ENCODE measurements at regions not wholly inside any gene's neighbourhood (a gene's known extent, or its start where the extent isn't known, plus 50 kb on each side); places are given as distances from the start of the nearest gene placed in this dataset.

GRCh38 chr6:105607636-105608621, 205.0 kb upstream of the PREP start:
- Histone ChIP-seq H3K9me3 (no peaks in the 10 kb centered on the region), H3K27ac (no peak overlapping the region), H3K4me1 (peaks cover 0 to 12% of the 10 kb centered on the region in 2 donors), H3K36me3 (no peaks in the 10 kb centered on the region), H3K27me3 (no peaks in the 10 kb centered on the region), H3K4me3 (replicated peaks in 1 of 3) (no peak overlapping the region)
- TF ChIP-seq POLR2A (IDR thresholded peaks at IDR 0.05) (no peak), CTCF (IDR thresholded peaks at IDR 0.05) (no peak)
- WGBS, 2 donors, result 95 to 97% methylated on average over 5 of the region's 5 CpGs
- intact Hi-C loops (cut with DNase I), result no loop called here
- DNase-seq, result no peak

GRCh38 chr6:105606831-105607463, 204.1 kb upstream of the PREP start:
- intact Hi-C loops (cut with DNase I), result no loop called here

GRCh38 chr6:105604587-105604884, 201.7 kb upstream of the PREP start:
- peaks cover 8 to 12% of the 10 kb centered on the region in 2 donors for H3K4me1 ChIP-seq
- 81% methylated on average over 3 of the region's 3 CpGs for WGBS, 2 donors

More at GRCh38 chr6:105606831-105607463, 204.1 kb upstream of the PREP start:
- no peak for DNase-seq
- H3K36me3 ChIP-seq, result no peaks in the 10 kb centered on the region
- no peaks in the 10 kb centered on the region for H3K27me3 ChIP-seq
- TF ChIP-seq POLR2A (IDR thresholded peaks at IDR 0.05), result no peak
- no peak for TF ChIP-seq CTCF (IDR thresholded peaks at IDR 0.05)
- H3K9me3 ChIP-seq, result no peaks in the 10 kb centered on the region
- H3K27ac ChIP-seq, result no peak overlapping the region
- WGBS, 2 donors, result 97 to 99% methylated on average over 3 of the region's 3 CpGs
- no peak overlapping the region for H3K4me3 ChIP-seq (replicated peaks in 1 of 3)
- H3K4me1 ChIP-seq, result peaks cover 0 to 12% of the 10 kb centered on the region in 2 donors

GRCh38 chr6:105603788-105604586, 201.1 kb upstream of the PREP start:
- TF ChIP-seq CTCF (IDR thresholded peaks at IDR 0.05), result no peak
- TF ChIP-seq POLR2A (IDR thresholded peaks at IDR 0.05), result no peak
- Histone ChIP-seq H3K4me1 (peaks cover 7 to 8% of the 10 kb centered on the region in 2 donors), H3K4me3 (replicated peaks in 1 of 3) (no peak overlapping the region), H3K27ac (no peak overlapping the region), H3K36me3 (no peaks in the 10 kb centered on the region), H3K9me3 (no peaks in the 10 kb centered on the region), H3K27me3 (no peaks in the 10 kb centered on the region)
- DNase-seq, result no peak
- intact Hi-C loops (cut with DNase I), result no loop called here
- 56 to 60% methylated on average over 4 of the region's 4 CpGs for WGBS, 2 donors

More at GRCh38 chr6:105604587-105604884, 201.7 kb upstream of the PREP start:
- Histone ChIP-seq H3K27ac (no peak overlapping the region), H3K9me3 (no peaks in the 10 kb centered on the region), H3K36me3 (no peaks in the 10 kb centered on the region), H3K4me3 (replicated peaks in 1 of 3) (no peak overlapping the region), H3K27me3 (no peaks in the 10 kb centered on the region)
- TF ChIP-seq CTCF (IDR thresholded peaks at IDR 0.05) (no peak), POLR2A (IDR thresholded peaks at IDR 0.05) (no peak)
- intact Hi-C loops (cut with DNase I), result no loop called here
- DNase-seq, result no peak

All from thyroid gland (tissue), 4 donors.